T-cell (primary cell): ENCODE measurements at regions not wholly inside any gene's neighbourhood (a gene's known extent, or its start where the extent isn't known, plus 50 kb on each side); places are given as distances from the start of the nearest gene placed in this dataset.

Experiments used
- ATAC-seq, 4 experiments: fragments of 200-7000 bp in 3 of 4; fragments of 150-1000 bp in 1 of 4; cut with Tn5 transposase; replicated peaks in 1 of 4; 1 replicate in 3 of 4; 2 replicates in 1 of 4; pipeline ENCODE4 v1.10.0; 2021; ENCODE audit warnings: moderate library complexity in 3 of 4, mild to moderate bottlenecking in 2 of 4, moderate number of reproducible peaks in 1 of 4
- CTCF ChIA-PET, 2 donors: fragments of 300-600 bp; sonication (Branson Sonifier 250); formaldehyde crosslinking; loops; one replicate each; lab custom pipeline; 2022; ENCODE audit warnings: antibody characterized with exemption in 2 of 2; lab: Charles Lee
- POLR2A ChIA-PET, 2 donors: fragments of 300-600 bp; sonication (Branson Sonifier 250); formaldehyde crosslinking; loops; one replicate each; lab custom pipeline; 2022; ENCODE audit warnings: antibody characterized with exemption in 2 of 2; lab: Charles Lee
- DNase-seq, 35 experiments: peaks; one replicate each; pipeline versions ENCODE4 v3.0.0 to v3.0.0-alpha.2; 2013 to 2023
- H3K27ac ChIP-seq: one replicate; pipeline ENCODE4 v1.5.1; 2013; ENCODE audit warnings: low read length
- H3K27me3 ChIP-seq, 2 experiments: replicated peaks in 1 of 2; 1 replicate in 1 of 2; 2 replicates in 1 of 2; pipeline versions ENCODE4 v1.6.1 to v1.7.0; 2013; ENCODE audit warnings: low read length in 1 of 2, mixed read lengths in 1 of 2; ENCODE audit not compliant: control insufficient read depth in 2 of 2, insufficient read depth in 2 of 2; ENCODE audit errors: extremely low read depth in 1 of 2
- H3K36me3 ChIP-seq, 2 donors: 1 replicate in 1 of 2; 2 replicates in 1 of 2; pipeline versions ENCODE4 v1.6.1 to v1.7.0; 2013; ENCODE audit warnings: low read length in 1 of 2; ENCODE audit not compliant: control insufficient read depth in 2 of 2, insufficient read depth in 1 of 2; ENCODE audit errors: extremely low read depth in 1 of 2
- H3K4me1 ChIP-seq, 2 experiments: 1 replicate in 1 of 2; 2 replicates in 1 of 2; pipeline versions ENCODE4 v1.6.1 to v1.7.0; 2013; ENCODE audit warnings: low read length in 2 of 2, mixed read lengths in 1 of 2; ENCODE audit not compliant: insufficient read depth in 2 of 2, control insufficient read depth in 1 of 2; ENCODE audit errors: extremely low read depth in 1 of 2
- H3K4me3 ChIP-seq, 2 donors: 1 replicate in 1 of 2; 2 replicates in 1 of 2; pipeline versions ENCODE4 v1.5.1 to v1.7.0; 2013; ENCODE audit warnings: mild to moderate bottlenecking in 2 of 2, low read length in 1 of 2, moderate library complexity in 1 of 2; ENCODE audit not compliant: control insufficient read depth in 1 of 2; ENCODE audit errors: extremely low read depth in 1 of 2
- H3K9me3 ChIP-seq: 2 replicates; pipeline ENCODE4 v1.7.0; 2013
- H3K27ac Mint-ChIP-seq, 2 donors: one replicate each; pipeline ENCODE4 v1.8.0; 2020 to 2021; ENCODE audit warnings: mild to moderate bottlenecking in 2 of 2, mixed read lengths in 2 of 2
- H3K27me3 Mint-ChIP-seq, 2 donors: one replicate each; pipeline ENCODE4 v1.8.0; 2021 to 2022; ENCODE audit warnings: mixed read lengths in 2 of 2
- H3K36me3 Mint-ChIP-seq: one replicate; pipeline ENCODE4 v1.8.0; 2021; ENCODE audit warnings: mixed read lengths
- H3K4me1 Mint-ChIP-seq, 3 donors: one replicate each; pipeline ENCODE4 v1.8.0; 2020 to 2022; ENCODE audit warnings: mixed read lengths in 3 of 3, mild to moderate bottlenecking in 1 of 3
- H3K4me3 Mint-ChIP-seq, 3 donors: one replicate each; pipeline ENCODE4 v1.8.0; 2020 to 2022; ENCODE audit warnings: mild to moderate bottlenecking in 3 of 3, mixed read lengths in 3 of 3, moderate library complexity in 3 of 3
- H3K9me3 Mint-ChIP-seq, 3 donors: one replicate each; pipeline ENCODE4 v1.8.0; 2020 to 2022; ENCODE audit warnings: mixed read lengths in 3 of 3
- WGBS: methylation state at CpG from one replicate; pipeline ENCODE4 v1.1.5; 2013; ENCODE audit warnings: missing lambda C conversion rate; ENCODE audit not compliant: insufficient coverage; 5-methylcytosine and 5-hydroxymethylcytosine counted together

DNA sequence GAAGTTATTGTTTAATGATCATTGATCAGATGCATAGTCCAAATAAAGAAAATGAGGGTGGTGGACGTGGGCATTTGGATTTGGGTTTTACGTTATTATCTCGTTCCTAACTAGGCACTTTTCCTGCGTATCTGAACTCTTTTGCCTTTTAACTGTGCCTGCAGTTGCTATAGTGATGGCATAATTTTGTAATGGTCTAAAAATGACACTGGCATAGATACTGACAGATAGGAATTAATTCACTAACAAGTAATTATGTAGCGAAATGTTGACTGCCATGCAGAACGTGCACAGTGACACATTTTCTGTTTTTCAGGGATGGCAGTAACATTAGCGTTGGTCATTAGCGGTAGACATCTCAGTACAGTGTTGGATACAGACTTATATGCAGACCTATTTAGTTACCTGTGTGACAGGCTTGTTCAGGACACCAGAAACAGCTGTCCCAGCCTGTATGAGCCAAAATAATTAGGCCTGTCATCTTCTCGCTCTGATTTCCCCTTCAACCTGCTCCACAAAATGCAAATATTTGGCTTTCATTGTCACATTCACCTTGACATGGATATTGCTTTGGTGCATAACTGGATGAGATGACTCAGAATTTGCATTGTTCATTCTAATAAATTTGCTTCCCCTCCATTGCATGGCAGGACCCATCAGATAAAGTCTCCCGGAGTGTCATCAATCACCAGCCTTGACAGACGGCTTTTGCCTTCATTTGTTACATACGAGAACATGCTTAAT lies 413.3 kb upstream of the IRX1 start:
- H3K4me1 Mint-ChIP-seq = no peaks in the 10 kb centered on the region
- ATAC-seq = no peak

GRCh38 chr5:3181671-3182070 lies 414.0 kb upstream of the IRX1 start:
- POLR2A ChIA-PET = no interaction called here
- WGBS = 74% methylated on average over 18 of the region's 18 CpGs
- Mint-ChIP-seq H3K27ac (no peak overlapping the region), H3K4me1 (no peaks in the 10 kb centered on the region), H3K27me3 (no peaks in the 10 kb centered on the region), H3K36me3 (no peaks in the 10 kb centered on the region), H3K4me3 (no peak overlapping the region), H3K9me3 (peaks cover 0 to 3% (median 2%) of the 10 kb centered on the region in 3 donors)
- Histone ChIP-seq H3K4me1 (no peaks in the 10 kb centered on the region), H3K36me3 (no peaks in the 10 kb centered on the region), H3K27me3 (no peaks in the 10 kb centered on the region), H3K9me3 (no peaks in the 10 kb centered on the region), H3K4me3 (no peak overlapping the region), H3K27ac (no peak overlapping the region)
- no peak for ATAC-seq
- no peak for DNase-seq
- CTCF ChIA-PET = no interaction called here

More for the DNA sequence above, 413.3 kb upstream of the IRX1 start:
- Histone ChIP-seq H3K4me1 (no peaks in the 10 kb centered on the region), H3K27me3 (no peaks in the 10 kb centered on the region), H3K9me3 (no peaks in the 10 kb centered on the region), H3K36me3 (no peaks in the 10 kb centered on the region), H3K27ac (no peak overlapping the region), H3K4me3 (no peak overlapping the region)
- Mint-ChIP-seq H3K4me3 (no peak overlapping the region), H3K9me3 (peaks cover 0 to 3% (median 2%) of the 10 kb centered on the region in 3 donors), H3K27me3 (no peaks in the 10 kb centered on the region), H3K36me3 (no peaks in the 10 kb centered on the region), H3K27ac (no peak overlapping the region)
- POLR2A ChIA-PET = no interaction called here
- no peak for DNase-seq
- CTCF ChIA-PET = no interaction called here
- 87% methylated on average over 5 of the region's 12 CpGs for WGBS

GRCh38 chr5:3180636-3181035 lies 415.0 kb upstream of the IRX1 start:
- 89% methylated on average over 20 of the region's 20 CpGs for WGBS
- Mint-ChIP-seq H3K27me3 (no peaks in the 10 kb centered on the region), H3K27ac (no peak overlapping the region), H3K9me3 (peaks cover 0 to 3% (median 2%) of the 10 kb centered on the region in 3 donors), H3K36me3 (no peaks in the 10 kb centered on the region), H3K4me3 (no peak overlapping the region), H3K4me1 (no peaks in the 10 kb centered on the region)
- H3K27me3 ChIP-seq = no peaks in the 10 kb centered on the region
- no peaks in the 10 kb centered on the region for H3K9me3 ChIP-seq
- no peak overlapping the region for H3K4me3 ChIP-seq
- no peaks in the 10 kb centered on the region for H3K4me1 ChIP-seq
- H3K27ac ChIP-seq = no peak overlapping the region
- ChIA-PET CTCF (no interaction called here), POLR2A (no interaction called here)
- ATAC-seq (no peak), DNase-seq (no peak)
- H3K36me3 ChIP-seq = no peaks in the 10 kb centered on the region

- CTCF ChIA-PET = no interaction called here
- H3K27me3 ChIP-seq = no peaks in the 10 kb centered on the region
- Mint-ChIP-seq H3K4me3 (no peak overlapping the region), H3K27ac (no peak overlapping the region), H3K4me1 (no peaks in the 10 kb centered on the region), H3K36me3 (no peaks in the 10 kb centered on the region), H3K27me3 (no peaks in the 10 kb centered on the region), H3K9me3 (peaks cover 0 to 3% (median 0%) of the 10 kb centered on the region in 3 donors)
- WGBS = 100% methylated on average over 2 of the region's 5 CpGs
- no peak for DNase-seq
- no peaks in the 10 kb centered on the region for H3K4me1 ChIP-seq
- no peak overlapping the region for H3K27ac ChIP-seq
- POLR2A ChIA-PET = no interaction called here
- H3K4me3 ChIP-seq = no peak overlapping the region
- no peaks in the 10 kb centered on the region for H3K36me3 ChIP-seq
- no peaks in the 10 kb centered on the region for H3K9me3 ChIP-seq
- no peak for ATAC-seq
These were observed 416.4 kb upstream of the IRX1 start for GRCh38 chr5:3179220-3179619.

DNA sequence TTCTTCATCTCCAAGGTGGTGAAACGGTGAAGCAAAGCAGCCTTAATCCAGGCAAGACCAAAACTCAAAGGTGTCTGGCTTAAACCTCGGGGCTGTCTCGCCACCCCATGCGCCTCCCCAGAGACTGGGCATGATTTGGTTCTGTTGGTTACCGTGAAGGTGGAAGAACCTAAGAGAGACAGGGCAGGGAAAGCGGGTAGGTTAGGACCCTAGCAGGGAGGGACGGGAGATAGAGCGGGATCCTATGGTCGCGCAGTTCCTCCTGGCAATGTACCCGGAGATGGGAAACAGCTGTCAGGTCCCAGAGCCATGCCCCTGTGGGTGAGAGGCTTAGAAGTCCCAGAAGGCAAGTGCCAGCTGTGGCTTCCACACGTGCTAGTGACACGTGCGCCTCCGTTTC lies 418.3 kb upstream of the IRX1 start:
- ChIA-PET CTCF (no interaction called here), POLR2A (no interaction called here)
- Mint-ChIP-seq H3K4me1 (no peaks in the 10 kb centered on the region), H3K36me3 (no peaks in the 10 kb centered on the region), H3K27ac (no peak overlapping the region), H3K27me3 (no peaks in the 10 kb centered on the region), H3K9me3 (peaks cover 0 to 3% (median 0%) of the 10 kb centered on the region in 3 donors), H3K4me3 (no peak overlapping the region)
- H3K27ac ChIP-seq = no peak overlapping the region
- DNase-seq (no peak), ATAC-seq (no peak)
- WGBS = 91% methylated on average over 13 of the region's 15 CpGs
- H3K4me1 ChIP-seq = no peaks in the 10 kb centered on the region
- H3K4me3 ChIP-seq = no peak overlapping the region
- H3K27me3 ChIP-seq = no peaks in the 10 kb centered on the region
- H3K36me3 ChIP-seq = no peaks in the 10 kb centered on the region
- H3K9me3 ChIP-seq = no peaks in the 10 kb centered on the region

DNA sequence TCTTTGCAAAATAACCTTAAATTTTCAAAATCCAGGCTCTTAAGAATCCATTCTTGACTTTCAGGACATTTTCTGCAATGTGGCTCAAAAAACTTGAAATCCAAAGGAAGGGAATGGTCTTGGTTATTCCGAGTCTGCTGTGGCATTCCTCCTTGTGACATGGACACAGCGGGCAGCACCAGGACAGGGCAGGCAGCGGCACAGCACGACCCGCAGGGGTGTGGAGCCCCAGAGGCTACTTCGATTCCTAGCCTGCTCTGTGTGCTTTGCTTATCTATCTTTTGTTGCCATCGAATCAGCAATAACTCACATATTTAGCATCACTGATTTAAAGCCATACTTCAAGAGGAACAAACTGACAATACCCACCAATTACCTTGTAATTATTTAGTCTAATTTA lies 420.2 kb upstream of the IRX1 start:
- Mint-ChIP-seq H3K4me3 (no peak overlapping the region), H3K9me3 (peaks cover 0 to 7% (median 3%) of the 10 kb centered on the region in 3 donors), H3K27me3 (no peaks in the 10 kb centered on the region), H3K4me1 (no peaks in the 10 kb centered on the region), H3K27ac (no peak overlapping the region), H3K36me3 (no peaks in the 10 kb centered on the region)
- DNase-seq (no peak), ATAC-seq (no peak)
- no peak overlapping the region for H3K27ac ChIP-seq
- WGBS = 92% methylated on average over 5 of the region's 7 CpGs
- no peaks in the 10 kb centered on the region for H3K4me1 ChIP-seq
- no peaks in the 10 kb centered on the region for H3K27me3 ChIP-seq
- no peaks in the 10 kb centered on the region for H3K9me3 ChIP-seq
- H3K36me3 ChIP-seq = no peaks in the 10 kb centered on the region
- POLR2A ChIA-PET = interaction anchor here in 1 of 2 donors (0.6 kb wide), 1 partner anchor 10 kb away, joined by 4 read pairs; no protein-coding TSS in a partner anchor
- no peak overlapping the region for H3K4me3 ChIP-seq
- CTCF ChIA-PET = no interaction called here
